AG04449 (cell line): ENCODE measurements at regions not wholly inside any gene's neighbourhood (a gene's known extent, or its start where the extent isn't known, plus 50 kb on each side); places are given as distances from the start of the nearest gene placed in this dataset.

Source experiments
- CTCF ChIA-PET: fragments of 350-600 bp; formaldehyde crosslinking; extraction: SDS; loops from one replicate; lab custom pipeline; 2021; ENCODE audit warnings: antibody characterized with exemption; lab: Yijun Ruan, JAX
- POLR2A ChIA-PET: fragments of 400-600, 350-600 bp; formaldehyde crosslinking; extraction: SDS; loops from one replicate; lab custom pipeline; 2020; ENCODE audit warnings: antibody characterized with exemption, inconsistent platforms; lab: Yijun Ruan, JAX
- DNase-seq: peaks from one replicate; pipeline ENCODE4 v3.0.0-alpha.2; 2010; ENCODE audit warnings: low read depth, low spot score
- H3K4me3 ChIP-seq: 2 replicates; pipeline ENCODE4 v1.5.1; 2011; ENCODE audit warnings: low read depth, mild to moderate bottlenecking, control low read depth, low read length
- TF ChIP-seq, protein P1 (sequence below): IDR thresholded peaks from one replicate; pipeline ENCODE4 v1.5.1; 2011; ENCODE audit warnings: mild to moderate bottlenecking, moderate library complexity, low read length, control low read depth, inconsistent platforms; ENCODE audit not compliant: insufficient read depth; ENCODE audit errors: missing control alignments

DNA sequence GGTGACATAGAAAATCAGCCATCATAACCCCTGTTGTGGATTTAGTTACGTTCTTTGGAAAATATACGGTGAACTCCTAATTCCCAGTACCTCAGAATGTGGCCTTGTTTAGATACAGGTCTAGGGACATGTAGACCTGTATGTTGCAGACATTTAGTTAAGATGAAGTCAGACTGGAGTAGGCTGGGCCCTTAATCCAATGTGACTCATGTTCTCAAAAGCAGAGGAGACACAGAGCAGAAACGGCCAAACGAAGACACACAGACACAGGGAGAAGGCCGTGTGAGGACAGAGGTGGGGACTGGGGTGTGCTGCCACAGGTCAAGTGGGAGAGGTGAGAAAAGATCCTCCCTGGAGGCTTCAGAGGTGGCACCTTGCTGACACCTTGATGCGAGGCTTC, 119.0 kb upstream of the PROK2 start:
- TF ChIP-seq, protein P1, sequence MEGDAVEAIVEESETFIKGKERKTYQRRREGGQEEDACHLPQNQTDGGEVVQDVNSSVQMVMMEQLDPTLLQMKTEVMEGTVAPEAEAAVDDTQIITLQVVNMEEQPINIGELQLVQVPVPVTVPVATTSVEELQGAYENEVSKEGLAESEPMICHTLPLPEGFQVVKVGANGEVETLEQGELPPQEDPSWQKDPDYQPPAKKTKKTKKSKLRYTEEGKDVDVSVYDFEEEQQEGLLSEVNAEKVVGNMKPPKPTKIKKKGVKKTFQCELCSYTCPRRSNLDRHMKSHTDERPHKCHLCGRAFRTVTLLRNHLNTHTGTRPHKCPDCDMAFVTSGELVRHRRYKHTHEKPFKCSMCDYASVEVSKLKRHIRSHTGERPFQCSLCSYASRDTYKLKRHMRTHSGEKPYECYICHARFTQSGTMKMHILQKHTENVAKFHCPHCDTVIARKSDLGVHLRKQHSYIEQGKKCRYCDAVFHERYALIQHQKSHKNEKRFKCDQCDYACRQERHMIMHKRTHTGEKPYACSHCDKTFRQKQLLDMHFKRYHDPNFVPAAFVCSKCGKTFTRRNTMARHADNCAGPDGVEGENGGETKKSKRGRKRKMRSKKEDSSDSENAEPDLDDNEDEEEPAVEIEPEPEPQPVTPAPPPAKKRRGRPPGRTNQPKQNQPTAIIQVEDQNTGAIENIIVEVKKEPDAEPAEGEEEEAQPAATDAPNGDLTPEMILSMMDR = no peak
- H3K4me3 ChIP-seq = no peak overlapping the region
- ChIA-PET POLR2A (no interaction called here), CTCF (no interaction called here)
- no peak for DNase-seq

DNA sequence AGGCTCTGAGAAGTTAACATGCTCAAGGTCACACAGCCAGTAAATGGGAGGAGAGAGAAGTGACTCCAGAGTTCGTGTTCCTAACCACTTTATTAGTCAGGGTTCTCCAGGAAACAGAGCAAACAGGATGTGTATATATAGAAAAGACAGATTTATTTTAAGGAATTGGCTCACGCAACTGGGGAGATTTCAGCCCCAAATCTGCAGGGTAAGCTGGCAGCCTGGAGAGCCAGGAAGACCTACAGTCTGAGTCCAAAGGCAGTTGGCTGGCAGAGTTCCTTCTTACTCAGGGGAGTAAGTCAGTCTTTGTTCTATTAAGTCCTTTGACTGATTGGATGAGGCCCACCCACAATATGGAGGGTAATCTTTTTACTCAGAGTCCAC, 118.2 kb upstream of the PROK2 start:
- ChIA-PET POLR2A (interaction anchor here (0.6 kb wide), 1 partner anchor 772 kb away, joined by 3 read pairs; no protein-coding TSS in a partner anchor), CTCF (interaction anchor here (1.3 kb wide), 1 partner anchor 363 kb away, joined by 3 read pairs; no protein-coding TSS in a partner anchor)
- no peak overlapping the region for H3K4me3 ChIP-seq
- TF ChIP-seq, protein P1 = no peak
- no peak for DNase-seq

DNA sequence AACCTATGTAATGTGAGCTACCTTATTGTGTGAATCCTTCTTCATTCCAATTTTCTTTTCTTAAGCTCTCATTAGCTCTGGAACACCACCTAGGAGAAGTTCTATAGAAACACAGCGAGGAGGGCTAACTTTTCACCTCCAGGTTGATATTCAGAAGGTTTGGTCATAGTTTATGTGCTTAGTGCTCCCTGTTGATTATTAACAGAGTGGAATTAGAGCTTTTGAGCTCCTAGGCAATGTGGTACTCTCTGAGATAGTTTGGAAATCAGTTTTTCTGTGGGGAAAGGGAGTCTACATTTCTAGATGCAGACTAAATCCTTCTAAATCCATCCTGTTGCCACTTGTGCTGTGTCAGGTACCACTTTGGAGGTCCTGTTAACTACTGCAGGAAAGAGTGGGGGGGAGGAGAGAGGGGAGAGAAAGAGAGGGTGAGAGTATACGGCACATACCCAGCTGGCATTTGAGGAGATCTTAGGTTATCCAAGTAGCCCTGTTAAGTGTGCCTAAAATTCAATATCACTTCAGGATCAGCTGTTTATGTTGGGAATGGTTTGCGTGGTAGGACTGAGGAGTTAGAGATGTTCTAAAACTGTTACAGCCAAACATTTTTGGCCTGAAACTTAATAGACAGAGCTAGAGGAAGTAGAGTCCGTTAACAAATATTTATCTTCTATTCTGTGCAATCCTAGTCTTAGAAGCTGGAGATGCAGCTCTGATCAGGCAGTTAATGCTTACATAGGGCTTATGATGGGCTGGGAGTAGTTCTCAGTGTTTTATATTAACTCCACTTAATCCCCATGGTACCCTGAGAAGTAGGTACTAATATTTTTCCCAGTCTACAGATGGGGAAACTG, 117.5 kb upstream of the PROK2 start:
- H3K4me3 ChIP-seq = no peak overlapping the region
- TF ChIP-seq, protein P1 = no peak
- ChIA-PET POLR2A (interaction anchor here (0.6 kb wide), 1 partner anchor 772 kb away, joined by 3 read pairs; no protein-coding TSS in a partner anchor), CTCF (interaction anchor here (0.7 to 1.3 kb wide), 2 partner anchors 172 to 364 kb away, joined by 3 read pairs; no protein-coding TSS in a partner anchor)
- DNase-seq = no peak

DNA sequence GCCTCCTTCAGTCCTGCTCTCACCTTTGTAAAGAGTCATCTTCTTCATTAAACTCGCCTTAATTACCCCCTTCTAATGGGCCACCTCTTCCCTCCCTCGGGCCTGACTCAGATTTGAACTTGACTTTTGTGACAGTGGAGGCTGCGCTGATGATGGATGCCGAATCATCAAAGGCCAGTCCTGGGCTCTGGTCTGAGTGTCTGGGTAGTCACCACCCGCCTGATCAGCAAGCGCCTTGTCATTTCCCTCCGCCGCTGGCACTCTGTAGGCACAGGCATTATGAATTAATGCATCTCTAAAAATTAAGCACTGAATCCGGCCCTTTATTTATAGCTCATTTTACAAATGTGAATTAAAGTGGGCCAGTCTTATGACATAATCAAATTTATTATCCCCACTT, 116.7 kb upstream of the PROK2 start:
- ChIA-PET POLR2A (no interaction called here), CTCF (interaction anchor here (0.7 kb wide), 1 partner anchor 171 kb away, joined by 3 read pairs; no protein-coding TSS in a partner anchor)
- TF ChIP-seq, protein P1 = no peak
- H3K4me3 ChIP-seq = no peak overlapping the region
- DNase-seq = no peak

DNA sequence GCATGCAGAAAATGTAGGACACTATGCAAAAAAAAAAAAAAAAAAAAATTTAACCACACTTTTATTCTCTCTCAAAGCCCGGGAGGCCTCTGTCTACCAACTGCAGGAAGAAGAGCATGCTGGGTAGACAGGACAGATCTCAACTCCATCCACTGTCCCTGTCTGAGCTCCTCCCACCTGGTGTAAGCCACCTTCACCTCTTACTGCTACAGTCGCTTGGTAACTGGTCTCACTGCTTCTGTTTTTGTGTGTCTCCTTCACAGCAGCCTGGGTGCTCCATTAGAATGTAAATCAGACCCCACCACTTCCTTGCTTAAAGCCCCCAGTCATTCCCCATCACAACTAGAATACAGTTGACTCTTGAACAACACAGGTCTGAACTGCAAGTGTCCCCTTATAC, 115.1 kb upstream of the PROK2 start:
- CTCF ChIA-PET = no interaction called here
- TF ChIP-seq, protein P1 = no peak
- no peak overlapping the region for H3K4me3 ChIP-seq
- no peak for DNase-seq
- POLR2A ChIA-PET = no interaction called here

DNA sequence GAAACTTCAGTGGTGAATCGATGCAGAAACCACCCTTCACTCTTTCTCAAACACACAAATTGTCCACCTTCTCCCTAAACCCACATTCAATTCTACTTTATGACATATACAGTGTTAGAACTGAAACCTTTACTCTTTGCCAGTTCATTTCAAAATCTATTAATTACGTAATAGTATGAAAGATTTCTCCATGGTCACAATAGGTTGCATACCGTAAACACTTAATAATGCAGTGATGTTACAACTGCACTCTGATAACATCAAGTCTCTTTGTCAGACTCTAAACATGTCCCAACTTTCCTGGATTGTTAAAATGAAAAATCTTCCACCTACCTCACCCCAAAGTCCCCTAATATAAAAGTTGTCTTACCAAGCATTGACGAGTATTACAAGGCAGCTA, 111.8 kb upstream of the PROK2 start:
- ChIA-PET CTCF (interaction anchor here (0.8 to 1.2 kb wide), 2 partner anchors 17 to 22 kb away, joined by 3 to 4 read pairs; no protein-coding TSS in a partner anchor), POLR2A (no interaction called here)
- no peak overlapping the region for H3K4me3 ChIP-seq
- TF ChIP-seq, protein P1 = no peak
- no peak for DNase-seq
